ENCODE measurements at regions not wholly inside any gene's neighbourhood (a gene's known extent, or its start where the extent isn't known, plus 50 kb on each side); places are given as distances from the start of the nearest gene placed in this dataset.
"Not testable (repeated sequence)": the region's sequence is repeated elsewhere in the genome, so short reads cannot be mapped to it uniquely, and the experiment has no call there.

DNA sequence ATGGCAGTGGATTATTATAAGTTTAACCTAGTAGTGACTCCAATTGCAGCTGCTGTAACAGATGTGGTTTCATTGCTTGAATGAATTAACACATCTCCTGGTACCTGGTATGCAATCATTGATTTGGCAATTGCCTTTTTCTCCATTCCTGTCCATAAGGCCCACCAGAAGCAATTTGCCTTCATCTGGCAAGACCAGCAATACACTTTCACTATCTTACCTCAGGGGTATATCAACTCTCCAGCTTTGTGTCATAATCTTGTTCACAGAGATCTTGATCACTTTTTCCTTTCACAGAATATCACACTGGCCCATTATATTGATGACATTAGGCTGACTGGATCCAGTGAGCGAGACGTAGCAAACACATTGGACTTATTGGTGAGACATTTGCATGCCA, 128.7 kb upstream of the ZC3H12C start (continued):
- TF ChIP-seq NANOG (IDR thresholded peaks at IDR 0.05; ENCODE audit: borderline replicate concordance) (no peak), POLR2AphosphoS5 (IDR thresholded peaks at IDR 0.05; ENCODE audit: low read depth) (no peak), ZNF114 (CRISPR knock-in tag; IDR thresholded peaks at IDR 0.05) (no peak), EZH2 (IDR thresholded peaks at IDR 0.05; ENCODE audit: low read depth, unreplicated experiment) (no peak)

- H4K20me1 ChIP-seq (replicated peaks; ENCODE audit: insufficient read depth); H3K27me3 ChIP-seq (ENCODE audit: insufficient read depth); H3K4me1 ChIP-seq (ENCODE audit: insufficient read depth); H3K79me2 ChIP-seq (replicated peaks; ENCODE audit: insufficient read depth); H3K27me3 Mint-ChIP-seq (ENCODE audit: insufficient read depth, low read depth, poor library complexity); H2AFZ ChIP-seq; H3K27ac ChIP-seq (ENCODE audit: low read depth); H3K36me3 Mint-ChIP-seq (ENCODE audit: low read depth); H3F3A ChIP-seq (replicated peaks; ENCODE audit: low read depth); H3K9me3 Mint-ChIP-seq; H3K4me3 ChIP-seq; H3K4me1 Mint-ChIP-seq; H3K27ac Mint-ChIP-seq; ATAC-seq; DNase-seq (ENCODE audit: low spot score); H3K4me3 Mint-ChIP-seq; H3K4me2 ChIP-seq; H3K36me3 ChIP-seq (ENCODE audit: insufficient read depth): not testable (repeated sequence)
- H3K9me2 ChIP-seq (ENCODE audit: insufficient read depth) = peaks cover 32% of the 10 kb centered on the region
Measured at GRCh38 chr11:109965445-109965844, 127.7 kb upstream of the ZC3H12C start.

- H3K36me3 ChIP-seq (ENCODE audit: insufficient read depth); H3F3A ChIP-seq (replicated peaks; ENCODE audit: low read depth); ATAC-seq; H3K4me3 Mint-ChIP-seq; H3K27ac Mint-ChIP-seq; H3K27me3 ChIP-seq (ENCODE audit: insufficient read depth); H4K20me1 ChIP-seq (replicated peaks; ENCODE audit: insufficient read depth); H3K79me2 ChIP-seq (replicated peaks; ENCODE audit: insufficient read depth); H3K9me3 Mint-ChIP-seq; H3K36me3 Mint-ChIP-seq (ENCODE audit: low read depth); DNase-seq (ENCODE audit: low spot score); H3K4me3 ChIP-seq; H3K4me2 ChIP-seq; H3K4me1 ChIP-seq (ENCODE audit: insufficient read depth); H3K27me3 Mint-ChIP-seq (ENCODE audit: insufficient read depth, low read depth, poor library complexity); H3K4me1 Mint-ChIP-seq; H2AFZ ChIP-seq; H3K27ac ChIP-seq (ENCODE audit: low read depth): not testable (repeated sequence)
- H3K9me2 ChIP-seq (ENCODE audit: insufficient read depth) = peaks cover 32% of the 10 kb centered on the region
Measured at GRCh38 chr11:109965926-109966325, 127.3 kb upstream of the ZC3H12C start.

DNA sequence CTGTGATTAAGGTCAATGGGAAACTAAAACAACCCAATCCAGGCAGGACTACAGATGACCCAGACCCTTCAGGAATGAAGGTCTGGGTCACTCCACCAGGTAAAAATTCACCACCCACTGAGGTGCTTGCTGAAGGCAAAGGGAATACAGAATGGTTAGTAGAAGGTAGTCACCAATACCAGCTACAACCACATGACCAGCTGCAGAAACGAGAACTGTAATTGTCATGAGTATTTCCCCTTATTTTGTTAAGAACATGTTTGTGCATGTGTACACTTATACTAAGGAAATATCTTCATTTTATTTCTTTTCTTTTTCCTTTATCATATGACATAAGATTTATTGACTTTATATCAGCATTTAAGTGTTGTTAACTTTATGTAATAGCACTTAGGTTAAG, 126.1 kb upstream of the ZC3H12C start:
- not testable (repeated sequence) for H3K79me2 ChIP-seq (replicated peaks; ENCODE audit: insufficient read depth); H3K4me1 Mint-ChIP-seq; H3K27me3 ChIP-seq (ENCODE audit: insufficient read depth); H3K9me3 Mint-ChIP-seq; H3F3A ChIP-seq (replicated peaks; ENCODE audit: low read depth); H3K4me2 ChIP-seq; DNase-seq (ENCODE audit: low spot score); H3K4me1 ChIP-seq (ENCODE audit: insufficient read depth); ATAC-seq; H3K4me3 ChIP-seq; H3K27me3 Mint-ChIP-seq (ENCODE audit: insufficient read depth, low read depth, poor library complexity); H3K27ac ChIP-seq (ENCODE audit: low read depth); H3K4me3 Mint-ChIP-seq; H2AFZ ChIP-seq; H4K20me1 ChIP-seq (replicated peaks; ENCODE audit: insufficient read depth); H3K36me3 ChIP-seq (ENCODE audit: insufficient read depth); H3K36me3 Mint-ChIP-seq (ENCODE audit: low read depth); H3K27ac Mint-ChIP-seq
- H3K9me2 ChIP-seq (ENCODE audit: insufficient read depth) = peaks cover 26% of the 10 kb centered on the region

DNA sequence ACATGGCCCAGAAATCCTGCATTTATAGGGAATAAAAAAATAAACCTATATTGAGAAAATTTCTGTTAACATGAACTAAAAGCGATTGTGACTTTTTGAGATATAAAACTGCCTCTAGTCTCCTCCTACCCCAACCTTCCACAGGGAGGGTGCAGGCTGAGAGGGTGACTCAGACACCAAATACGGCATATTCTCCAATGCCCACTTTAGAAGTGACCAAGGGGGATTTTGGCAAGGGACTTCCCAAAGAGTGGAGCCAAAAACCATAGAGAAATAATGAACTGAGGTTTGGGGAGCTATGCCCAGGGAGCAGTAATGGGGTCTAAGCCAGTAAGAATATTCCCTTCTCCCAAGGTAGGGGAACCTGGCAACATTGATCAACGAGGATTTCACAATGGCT, 124.9 kb upstream of the ZC3H12C start:
- ATAC-seq = no peak
- H3K27me3 Mint-ChIP-seq (ENCODE audit: insufficient read depth, low read depth, poor library complexity) = no peaks in the 10 kb centered on the region
- no peak for DNase-seq (ENCODE audit: low spot score)
- no peak overlapping the region for H3K27ac Mint-ChIP-seq
- H3K27me3 ChIP-seq (ENCODE audit: insufficient read depth) = no peaks in the 10 kb centered on the region
- no peak overlapping the region for H3K4me3 Mint-ChIP-seq
- H3K79me2 ChIP-seq (replicated peaks; ENCODE audit: insufficient read depth) = no peaks in the 10 kb centered on the region
- no peaks in the 10 kb centered on the region for H3K36me3 ChIP-seq (ENCODE audit: insufficient read depth)
- no peak for TF ChIP-seq CREB1 (CRISPR knock-in tag; IDR thresholded peaks at IDR 0.05; ENCODE audit: low read depth)
- TF ChIP-seq, protein P1, sequence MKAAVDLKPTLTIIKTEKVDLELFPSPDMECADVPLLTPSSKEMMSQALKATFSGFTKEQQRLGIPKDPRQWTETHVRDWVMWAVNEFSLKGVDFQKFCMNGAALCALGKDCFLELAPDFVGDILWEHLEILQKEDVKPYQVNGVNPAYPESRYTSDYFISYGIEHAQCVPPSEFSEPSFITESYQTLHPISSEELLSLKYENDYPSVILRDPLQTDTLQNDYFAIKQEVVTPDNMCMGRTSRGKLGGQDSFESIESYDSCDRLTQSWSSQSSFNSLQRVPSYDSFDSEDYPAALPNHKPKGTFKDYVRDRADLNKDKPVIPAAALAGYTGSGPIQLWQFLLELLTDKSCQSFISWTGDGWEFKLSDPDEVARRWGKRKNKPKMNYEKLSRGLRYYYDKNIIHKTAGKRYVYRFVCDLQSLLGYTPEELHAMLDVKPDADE (IDR thresholded peaks at IDR 0.05) = no peak
- TF ChIP-seq STAT1 (IDR thresholded peaks at IDR 0.05; ENCODE audit: unreplicated experiment) = no peak
- no peak for TF ChIP-seq EZH2 (IDR thresholded peaks at IDR 0.05; ENCODE audit: low read depth, unreplicated experiment)
- TF ChIP-seq JUNB (IDR thresholded peaks at IDR 0.05; ENCODE audit: unreplicated experiment) = no peak
- no peak for TF ChIP-seq POLR2AphosphoS5 (IDR thresholded peaks at IDR 0.05; ENCODE audit: low read depth)
- H3F3A ChIP-seq (replicated peaks; ENCODE audit: low read depth) = no peaks in the 10 kb centered on the region
- H3K4me3 ChIP-seq = no peak overlapping the region
- H3K9me3 Mint-ChIP-seq = no peaks in the 10 kb centered on the region
- H2AFZ ChIP-seq = no peak overlapping the region
- H3K4me2 ChIP-seq = no peak overlapping the region
- H3K9me2 ChIP-seq (ENCODE audit: insufficient read depth) = peaks cover 18% of the 10 kb centered on the region
- no peaks in the 10 kb centered on the region for H3K36me3 Mint-ChIP-seq (ENCODE audit: low read depth)
- no peaks in the 10 kb centered on the region for H3K4me1 ChIP-seq (ENCODE audit: insufficient read depth)
- H3K4me1 Mint-ChIP-seq = peaks cover 6% of the 10 kb centered on the region
- H3K27ac ChIP-seq (ENCODE audit: low read depth) = no peak overlapping the region
- H4K20me1 ChIP-seq (replicated peaks; ENCODE audit: insufficient read depth) = no peaks in the 10 kb centered on the region
